Liver (tissue), 3 donors: ENCODE measurements at regions not wholly inside any gene's neighbourhood (a gene's known extent, or its start where the extent isn't known, plus 50 kb on each side); places are given as distances from the start of the nearest gene placed in this dataset.

Experiments
- ATF3 ChIP-seq: IDR thresholded peaks from 2 replicates; pipeline ENCODE4 v1.6.1; 2016; ENCODE audit warnings: antibody characterized with exemption
- CTCF ChIP-seq: fragments of 150-350 bp; IDR thresholded peaks from 2 replicates; pipeline ENCODE4 v1.5.1; 2017; ENCODE audit warnings: improper control_type of control experiment, low read depth, low read length; ENCODE audit not compliant: missing input control
- REST ChIP-seq: IDR thresholded peaks from 2 replicates; pipeline ENCODE4 v1.6.1; 2016; ENCODE audit warnings: antibody characterized with exemption, mild to moderate bottlenecking
- RXRA ChIP-seq, 2 donors: IDR thresholded peaks; 2 replicates each; pipeline ENCODE4 v1.6.1; 2017 to 2018; ENCODE audit warnings: antibody characterized with exemption in 2 of 2, mild to moderate bottlenecking in 1 of 2
- donor health status: healthy.
- donor health status: healthy.

GRCh38 chr6:21398741-21399325, 194.7 kb upstream of the SOX4 start:
- no peak for TF ChIP-seq CTCF
- TF ChIP-seq REST = no peak
- TF ChIP-seq RXRA (IDR thresholded peaks at IDR 0.05) = no peak
- no peak for TF ChIP-seq ATF3
